ENCODE measurements at regions not wholly inside any gene's neighbourhood (a gene's known extent, or its start where the extent isn't known, plus 50 kb on each side); places are given as distances from the start of the nearest gene placed in this dataset.

DNA sequence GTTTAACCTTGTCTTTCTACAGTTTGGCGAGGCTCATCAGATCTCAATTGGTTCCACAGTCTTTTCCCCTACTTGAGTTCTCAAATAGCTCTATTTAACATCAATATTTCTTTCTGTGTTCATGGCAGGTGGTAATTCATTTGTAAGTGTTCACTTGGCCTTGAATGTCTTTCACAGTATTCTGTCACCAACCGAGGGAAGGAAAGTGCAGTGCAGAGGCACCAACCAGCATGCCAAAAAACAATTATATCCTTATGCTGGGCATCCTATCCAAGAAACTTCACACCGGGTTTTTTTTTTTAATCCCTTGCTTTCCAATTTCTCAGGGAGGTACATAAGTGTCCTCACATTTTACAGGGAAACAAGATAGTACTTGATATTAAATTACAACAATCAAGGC, 55.0 kb upstream of the ZC3H12C start:
- H3K9me3 ChIP-seq (ENCODE audit: control insufficient read depth, low read depth, low read length), result no peaks in the 10 kb centered on the region
- H3K4me2 ChIP-seq (ENCODE audit: control insufficient read depth, extremely low read depth, insufficient read depth, low read depth, low read length), result no peak overlapping the region
- no peaks in the 10 kb centered on the region for H3K27me3 ChIP-seq (ENCODE audit: control insufficient read depth, extremely low read depth, insufficient read depth, low read length)
- no peaks in the 10 kb centered on the region for H3K79me2 ChIP-seq (ENCODE audit: control insufficient read depth, insufficient read depth, low read length)
- no peaks in the 10 kb centered on the region for H4K20me1 ChIP-seq (ENCODE audit: control insufficient read depth, extremely low read depth, insufficient read depth, low read length)
- H2AFZ ChIP-seq (ENCODE audit: control insufficient read depth, low read length), result no peak overlapping the region
- no peak overlapping the region for H3K4me3 ChIP-seq (ENCODE audit: control insufficient read depth in 2 of 3, extremely low read depth in 1 of 3, insufficient read depth in 2 of 3, low read depth in 1 of 3, low read length in 3 of 3)
- H3K27ac ChIP-seq (ENCODE audit: control insufficient read depth, insufficient read depth, low read length), result no peak overlapping the region
- DNase-seq (ENCODE audit: low read depth, low spot score) (no peak), FAIRE-seq (no peak)
- H3K4me1 ChIP-seq (ENCODE audit: control insufficient read depth, extremely low read depth, insufficient read depth, low read length), result no peaks in the 10 kb centered on the region
- TF ChIP-seq, protein P1, sequence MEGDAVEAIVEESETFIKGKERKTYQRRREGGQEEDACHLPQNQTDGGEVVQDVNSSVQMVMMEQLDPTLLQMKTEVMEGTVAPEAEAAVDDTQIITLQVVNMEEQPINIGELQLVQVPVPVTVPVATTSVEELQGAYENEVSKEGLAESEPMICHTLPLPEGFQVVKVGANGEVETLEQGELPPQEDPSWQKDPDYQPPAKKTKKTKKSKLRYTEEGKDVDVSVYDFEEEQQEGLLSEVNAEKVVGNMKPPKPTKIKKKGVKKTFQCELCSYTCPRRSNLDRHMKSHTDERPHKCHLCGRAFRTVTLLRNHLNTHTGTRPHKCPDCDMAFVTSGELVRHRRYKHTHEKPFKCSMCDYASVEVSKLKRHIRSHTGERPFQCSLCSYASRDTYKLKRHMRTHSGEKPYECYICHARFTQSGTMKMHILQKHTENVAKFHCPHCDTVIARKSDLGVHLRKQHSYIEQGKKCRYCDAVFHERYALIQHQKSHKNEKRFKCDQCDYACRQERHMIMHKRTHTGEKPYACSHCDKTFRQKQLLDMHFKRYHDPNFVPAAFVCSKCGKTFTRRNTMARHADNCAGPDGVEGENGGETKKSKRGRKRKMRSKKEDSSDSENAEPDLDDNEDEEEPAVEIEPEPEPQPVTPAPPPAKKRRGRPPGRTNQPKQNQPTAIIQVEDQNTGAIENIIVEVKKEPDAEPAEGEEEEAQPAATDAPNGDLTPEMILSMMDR (optimal IDR thresholded peaks at IDR 0.05 in 1 of 3, IDR thresholded peaks at IDR 0.05 in 1 of 3, conservative IDR thresholded peaks at IDR 0.05 in 1 of 3; ENCODE audit: extremely low read depth in 1 of 3, insufficient read depth in 2 of 3, low read length in 3 of 3), result no peak
- TF ChIP-seq EZH2 (IDR thresholded peaks at IDR 0.05; ENCODE audit: low read length), result no peak
- dilution Hi-C loops (cut with MboI; ENCODE audit: extremely low pct_ligation_motif_present, low sequenced_read_pairs), result no loop called here
- no peaks in the 10 kb centered on the region for H3K9me1 ChIP-seq (ENCODE audit: control insufficient read depth, extremely low read depth, insufficient read depth, low read length)
- no peaks in the 10 kb centered on the region for H3K36me3 ChIP-seq (ENCODE audit: control insufficient read depth in 2 of 2, extremely low read depth in 1 of 2, insufficient read depth in 2 of 2, low read length in 2 of 2)
- no peak overlapping the region for H3K9ac ChIP-seq (ENCODE audit: control insufficient read depth, extremely low read depth, insufficient read depth, low read length)
